ENCODE measurements at regions not wholly inside any gene's neighbourhood (a gene's known extent, or its start where the extent isn't known, plus 50 kb on each side); places are given as distances from the start of the nearest gene placed in this dataset.
"Not testable (repeated sequence)": the region's sequence is repeated elsewhere in the genome, so short reads cannot be mapped to it uniquely, and the experiment has no call there.

GRCh38 chr16:79964104-79964503 is 363.6 kb upstream of the MAF start:
- no peak for DNase-seq

GRCh38 chr16:79962962-79963361 is 362.4 kb upstream of the MAF start:
- DNase-seq, result no peak

- DNase-seq, result no peak
Observed at GRCh38 chr16:79959226-79959625, 358.7 kb upstream of the MAF start.

GRCh38 chr16:79954921-79955705 is 354.6 kb upstream of the MAF start:
- no peak for DNase-seq

- DNase-seq, result no peak
Observed at GRCh38 chr16:79950932-79951719, 350.6 kb upstream of the MAF start.

- no peak for DNase-seq
Observed at GRCh38 chr16:79949417-79949816, 348.9 kb upstream of the MAF start.

- DNase-seq, result no peak
Observed at GRCh38 chr16:79947771-79948170, 347.2 kb upstream of the MAF start.

GRCh38 chr16:79946252-79946651 is 345.7 kb upstream of the MAF start:
- DNase-seq, result no peak

- no peak for DNase-seq
Observed at GRCh38 chr16:79943736-79944135, 343.2 kb upstream of the MAF start.

- no peak for DNase-seq
Observed at GRCh38 chr16:79938575-79938974, 338.0 kb upstream of the MAF start.

GRCh38 chr16:79937671-79938070 is 337.1 kb upstream of the MAF start:
- DNase-seq, result not testable (repeated sequence)

- DNase-seq, result no peak
Observed at GRCh38 chr16:79933603-79934002, 333.1 kb upstream of the MAF start.

- DNase-seq, result no peak
Observed at GRCh38 chr16:79932572-79932971, 332.0 kb upstream of the MAF start.

GRCh38 chr16:79931721-79932120 is 331.2 kb upstream of the MAF start:
- DNase-seq, result no peak

GRCh38 chr16:79929260-79929965 is 328.9 kb upstream of the MAF start:
- DNase-seq, result no peak

GRCh38 chr16:79928142-79928873 is 327.8 kb upstream of the MAF start:
- DNase-seq, result no peak

- DNase-seq, result no peak
Observed at GRCh38 chr16:79926451-79927205, 326.1 kb upstream of the MAF start.

- no peak for DNase-seq
Observed at GRCh38 chr16:79923431-79923830, 322.9 kb upstream of the MAF start.

GRCh38 chr16:79920685-79921084 is 320.1 kb upstream of the MAF start:
- no peak for DNase-seq

- DNase-seq, result no peak
Observed at GRCh38 chr16:79918916-79919315, 318.4 kb upstream of the MAF start.

GRCh38 chr16:79915761-79916160 is 315.2 kb upstream of the MAF start:
- no peak for DNase-seq
